RPMI7951 (cell line): ENCODE measurements at regions not wholly inside any gene's neighbourhood (a gene's known extent, or its start where the extent isn't known, plus 50 kb on each side); places are given as distances from the start of the nearest gene placed in this dataset.
"Not testable (repeated sequence)": the region's sequence is repeated elsewhere in the genome, so short reads cannot be mapped to it uniquely, and the experiment has no call there.

Experiments
- DNase-seq: peaks from one replicate; pipeline ENCODE4 v3.0.0-alpha.2; 2012; ENCODE audit warnings: low read depth

- DNase-seq: peak; percentile 10
Observed at GRCh38 chr20:5393218-5393870, 76.6 kb upstream of the PROKR2 start.

GRCh38 chr20:5390720-5391119 is 74.0 kb upstream of the PROKR2 start:
- no peak for DNase-seq

GRCh38 chr20:5386846-5387245 is 70.1 kb upstream of the PROKR2 start:
- not testable (repeated sequence) for DNase-seq

GRCh38 chr20:5381527-5381926 is 64.8 kb upstream of the PROKR2 start:
- DNase-seq: not testable (repeated sequence)

GRCh38 chr20:5377484-5377883 is 60.7 kb upstream of the PROKR2 start:
- no peak for DNase-seq

GRCh38 chr20:5376228-5376627 is 59.5 kb upstream of the PROKR2 start:
- no peak for DNase-seq

- no peak for DNase-seq
Observed at GRCh38 chr20:5374171-5374570, 57.4 kb upstream of the PROKR2 start.

- no peak for DNase-seq
Observed at GRCh38 chr20:5372371-5372770, 55.6 kb upstream of the PROKR2 start.

GRCh38 chr20:5369629-5370028 is 52.9 kb upstream of the PROKR2 start:
- no peak for DNase-seq
